CMK (cell line): ENCODE measurements at regions not wholly inside any gene's neighbourhood (a gene's known extent, or its start where the extent isn't known, plus 50 kb on each side); places are given as distances from the start of the nearest gene placed in this dataset.

ENCODE experiments used
- DNase-seq: peaks from one replicate; pipeline ENCODE4 v3.0.0-alpha.2; 2010; ENCODE audit warnings: low read depth

GRCh38 chr3:157581371-157581770, 78.2 kb upstream of the VEPH1 start:
- DNase-seq, result no peak

- DNase-seq, result no peak
These were observed 75.0 kb upstream of the VEPH1 start for GRCh38 chr3:157578181-157578580.

- DNase-seq, result no peak
These were observed 71.3 kb upstream of the VEPH1 start for GRCh38 chr3:157574531-157574930.

- no peak for DNase-seq
These were observed 70.7 kb upstream of the VEPH1 start for GRCh38 chr3:157573780-157574378.

- no peak for DNase-seq
These were observed 70.1 kb upstream of the VEPH1 start for GRCh38 chr3:157573281-157573680.

GRCh38 chr3:157572559-157573270, 69.5 kb upstream of the VEPH1 start:
- DNase-seq, result no peak

- DNase-seq, result no peak
These were observed 63.4 kb upstream of the VEPH1 start for GRCh38 chr3:157566596-157566995.

- DNase-seq, result no peak
These were observed 56.2 kb upstream of the VEPH1 start for GRCh38 chr3:157559401-157559800.
